ENCODE measurements at regions not wholly inside any gene's neighbourhood (a gene's known extent, or its start where the extent isn't known, plus 50 kb on each side); places are given as distances from the start of the nearest gene placed in this dataset.

DNA sequence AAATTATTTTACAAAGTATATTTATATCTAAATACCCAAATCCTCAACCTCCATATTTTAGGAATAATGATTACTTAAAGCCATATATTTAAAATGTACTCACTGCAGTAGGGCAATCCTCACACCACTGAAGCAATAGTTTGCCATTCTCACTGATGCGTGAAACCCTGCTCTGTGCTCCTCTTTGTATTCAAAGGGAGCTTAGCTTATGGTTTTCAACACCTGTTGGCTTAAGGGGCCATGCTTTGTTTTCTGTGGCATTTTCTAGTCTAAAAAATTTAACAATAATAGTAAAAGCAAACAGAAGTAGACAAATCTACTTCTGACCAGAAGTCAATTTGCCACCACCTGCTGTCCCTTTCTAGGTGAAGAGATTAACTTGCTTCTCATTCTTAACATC lies 294.6 kb downstream of the FLRT2 start:
- H3K4me3 ChIP-seq (ENCODE audit: low read length) = no peak overlapping the region
- TF ChIP-seq, protein P1, sequence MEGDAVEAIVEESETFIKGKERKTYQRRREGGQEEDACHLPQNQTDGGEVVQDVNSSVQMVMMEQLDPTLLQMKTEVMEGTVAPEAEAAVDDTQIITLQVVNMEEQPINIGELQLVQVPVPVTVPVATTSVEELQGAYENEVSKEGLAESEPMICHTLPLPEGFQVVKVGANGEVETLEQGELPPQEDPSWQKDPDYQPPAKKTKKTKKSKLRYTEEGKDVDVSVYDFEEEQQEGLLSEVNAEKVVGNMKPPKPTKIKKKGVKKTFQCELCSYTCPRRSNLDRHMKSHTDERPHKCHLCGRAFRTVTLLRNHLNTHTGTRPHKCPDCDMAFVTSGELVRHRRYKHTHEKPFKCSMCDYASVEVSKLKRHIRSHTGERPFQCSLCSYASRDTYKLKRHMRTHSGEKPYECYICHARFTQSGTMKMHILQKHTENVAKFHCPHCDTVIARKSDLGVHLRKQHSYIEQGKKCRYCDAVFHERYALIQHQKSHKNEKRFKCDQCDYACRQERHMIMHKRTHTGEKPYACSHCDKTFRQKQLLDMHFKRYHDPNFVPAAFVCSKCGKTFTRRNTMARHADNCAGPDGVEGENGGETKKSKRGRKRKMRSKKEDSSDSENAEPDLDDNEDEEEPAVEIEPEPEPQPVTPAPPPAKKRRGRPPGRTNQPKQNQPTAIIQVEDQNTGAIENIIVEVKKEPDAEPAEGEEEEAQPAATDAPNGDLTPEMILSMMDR (conservative IDR thresholded peaks at IDR 0.05; ENCODE audit: low read depth, low read length) = no peak
- no peak for DNase-seq (ENCODE audit: low read depth)

DNA sequence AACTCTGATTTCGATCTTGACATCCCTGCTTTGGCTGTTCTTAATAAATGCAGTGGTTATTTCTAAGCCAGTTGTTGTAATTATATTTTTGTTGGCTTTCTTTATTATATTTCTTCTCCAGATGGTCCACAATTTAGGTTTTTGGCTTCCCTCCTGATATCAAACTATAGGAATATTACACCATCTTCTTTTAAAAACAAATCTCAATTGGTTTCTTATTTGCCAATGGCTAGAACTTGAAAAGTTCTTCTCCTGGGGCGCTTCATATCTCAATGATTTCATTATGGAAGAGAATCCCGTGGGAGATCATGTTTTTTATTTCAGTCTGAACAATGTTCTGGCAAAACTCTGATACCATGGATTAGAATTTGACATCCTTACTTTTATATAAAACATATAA lies 292.3 kb downstream of the FLRT2 start:
- TF ChIP-seq, protein P1 (conservative IDR thresholded peaks at IDR 0.05; ENCODE audit: low read depth, low read length) = no peak
- no peak for DNase-seq (ENCODE audit: low read depth)
- no peak overlapping the region for H3K4me3 ChIP-seq (ENCODE audit: low read length)

DNA sequence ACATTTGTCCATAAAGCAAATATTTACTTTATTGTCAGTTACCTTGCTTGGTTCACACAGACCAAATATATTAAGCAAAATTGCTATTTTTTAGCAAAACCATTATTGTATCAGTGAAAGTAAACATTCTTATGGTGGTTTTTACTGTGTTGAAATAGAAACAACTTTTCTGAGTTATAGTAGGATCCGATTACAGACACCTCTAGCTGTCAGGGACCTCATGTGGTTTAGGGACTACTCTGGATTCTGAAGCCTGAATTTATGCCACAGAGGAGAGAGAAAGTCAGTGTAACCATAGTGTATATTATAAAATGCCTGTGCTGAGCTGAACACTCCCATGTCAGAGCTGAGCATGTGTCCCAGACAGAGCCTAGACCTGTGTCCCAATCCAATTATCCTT lies 287.5 kb downstream of the FLRT2 start:
- no peak overlapping the region for H3K4me3 ChIP-seq (ENCODE audit: low read length)
- TF ChIP-seq, protein P1 (conservative IDR thresholded peaks at IDR 0.05; ENCODE audit: low read depth, low read length) = no peak

DNA sequence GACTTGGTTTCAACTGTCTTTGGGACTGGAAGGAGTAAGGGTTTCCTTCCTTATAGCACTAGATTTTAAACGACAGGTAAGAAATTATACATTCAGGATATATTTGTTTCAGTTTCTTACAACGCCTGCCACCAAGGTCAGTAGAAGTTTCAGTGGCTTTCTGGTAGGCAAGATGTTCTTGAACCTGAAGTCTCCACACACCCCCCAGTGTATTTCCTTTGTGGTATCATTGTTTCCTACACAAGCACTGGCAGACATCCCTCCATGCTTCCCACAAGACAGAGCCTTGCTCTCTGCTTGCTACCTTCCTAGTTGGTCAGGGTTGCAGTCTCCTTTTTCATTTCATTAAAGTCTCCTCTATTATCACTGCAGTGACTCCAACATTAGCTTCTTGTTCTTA lies 283.1 kb downstream of the FLRT2 start:
- DNase-seq (ENCODE audit: low read depth) = no peak
- H3K4me3 ChIP-seq (ENCODE audit: low read length) = no peak overlapping the region

More for the DNA sequence above, 287.5 kb downstream of the FLRT2 start:
- no peak for DNase-seq (ENCODE audit: low read depth)

DNA sequence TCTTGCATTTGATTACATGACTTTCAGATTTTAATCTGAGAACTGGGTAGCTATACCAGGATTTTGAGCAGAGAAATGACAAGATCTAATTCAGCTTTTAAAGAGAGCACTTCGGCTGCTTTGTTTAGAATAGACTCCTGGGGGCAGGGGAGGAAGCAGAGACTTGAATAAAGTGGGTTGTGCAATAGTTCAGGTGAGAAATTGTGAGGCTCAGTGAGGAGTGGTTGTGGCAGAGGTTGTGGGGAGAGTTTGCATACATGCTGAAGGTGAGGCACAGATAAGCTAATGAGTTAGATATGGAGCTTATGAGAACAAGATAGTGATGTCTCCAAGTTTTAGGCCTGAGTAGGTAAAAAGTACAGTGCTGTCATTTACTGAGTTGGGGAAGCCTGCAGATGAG lies 281.4 kb downstream of the FLRT2 start:
- no peak overlapping the region for H3K4me3 ChIP-seq (ENCODE audit: low read length)
- no peak for DNase-seq (ENCODE audit: low read depth)
- TF ChIP-seq, protein P1 (conservative IDR thresholded peaks at IDR 0.05; ENCODE audit: low read depth, low read length) = no peak

More for the DNA sequence above, 283.1 kb downstream of the FLRT2 start:
- TF ChIP-seq, protein P1 (conservative IDR thresholded peaks at IDR 0.05; ENCODE audit: low read depth, low read length) = no peak

DNA sequence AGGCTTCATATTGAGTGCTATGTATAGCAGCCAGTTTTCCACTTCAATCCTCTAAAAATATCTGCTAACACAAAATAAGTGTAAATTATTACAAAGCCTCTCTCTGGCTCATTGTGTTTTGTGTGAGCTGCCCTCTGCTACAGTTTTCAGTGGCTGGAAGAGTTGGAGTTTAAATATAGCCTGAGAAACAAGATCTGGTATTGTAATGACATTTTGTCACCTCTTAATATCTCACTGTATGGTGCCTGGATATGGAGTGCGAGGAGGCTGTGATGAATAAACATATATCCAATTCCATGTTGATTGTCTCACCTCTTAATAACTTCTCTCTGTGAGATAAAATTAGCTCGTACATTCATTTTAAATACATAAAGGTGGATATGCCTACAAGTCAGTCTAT lies 269.7 kb downstream of the FLRT2 start:
- H3K4me3 ChIP-seq (ENCODE audit: low read length) = no peak overlapping the region
- TF ChIP-seq, protein P1 (conservative IDR thresholded peaks at IDR 0.05; ENCODE audit: low read depth, low read length) = no peak

DNA sequence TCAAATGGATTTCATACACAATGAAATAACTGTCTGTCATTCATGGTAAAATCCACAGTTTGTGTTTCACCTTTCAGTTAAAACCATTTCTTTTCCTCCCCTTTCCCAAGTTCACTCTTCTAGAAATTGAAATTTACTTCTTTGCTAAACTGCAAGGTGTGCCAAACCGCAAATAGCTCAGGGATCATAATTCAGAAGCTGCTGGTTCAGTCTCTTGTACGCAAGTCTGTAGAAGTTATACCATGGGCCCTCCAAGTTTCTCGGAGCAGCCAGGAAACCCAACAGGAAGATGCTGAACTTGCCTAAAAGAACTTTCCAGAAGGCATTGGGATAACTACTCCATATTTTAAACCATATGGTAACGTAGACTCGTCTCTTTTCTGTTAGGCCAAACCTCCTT lies 268.9 kb downstream of the FLRT2 start:
- no peak for DNase-seq (ENCODE audit: low read depth)
- TF ChIP-seq, protein P1 (conservative IDR thresholded peaks at IDR 0.05; ENCODE audit: low read depth, low read length) = no peak
- no peak overlapping the region for H3K4me3 ChIP-seq (ENCODE audit: low read length)

More for the DNA sequence above, 269.7 kb downstream of the FLRT2 start:
- DNase-seq (ENCODE audit: low read depth) = no peak
